ENCODE measurements at regions not wholly inside any gene's neighbourhood (a gene's known extent, or its start where the extent isn't known, plus 50 kb on each side); places are given as distances from the start of the nearest gene placed in this dataset.

GRCh38 chr11:95490625-95491024 is 259.6 kb upstream of the SESN3 start:
- no peaks in the 10 kb centered on the region for H3K79me2 ChIP-seq (ENCODE audit: low read length)
- no peaks in the 10 kb centered on the region for H3K4me1 ChIP-seq (ENCODE audit: insufficient read depth, low read length)
- H3K27ac ChIP-seq (ENCODE audit: low read length) = no peak overlapping the region
- no peaks in the 10 kb centered on the region for H3K36me3 ChIP-seq (ENCODE audit: low read depth, low read length)
- H3K27me3 ChIP-seq (ENCODE audit: low read length) = no peaks in the 10 kb centered on the region; the same call in 1 of the 2 replicates
- ATAC-seq (no peak), DNase-seq (no peak)
- intact Hi-C loops (cut with micrococcal nuclease) = no loop called here
- no peaks in the 10 kb centered on the region for H3K9me2 ChIP-seq (replicated peaks; ENCODE audit: low read length)
- H3K4me3 ChIP-seq (ENCODE audit: low read length) = no peak overlapping the region
- no peak overlapping the region for H3K9ac ChIP-seq (ENCODE audit: low read length)
- CTCF ChIA-PET = no interaction called here
- H3K9me3 ChIP-seq (ENCODE audit: low read length) = no peaks in the 10 kb centered on the region
- no peaks in the 10 kb centered on the region for H4K20me1 ChIP-seq (ENCODE audit: low read length)
- H3K4me2 ChIP-seq (ENCODE audit: low read length) = no peak overlapping the region
- H2AFZ ChIP-seq (ENCODE audit: low read length) = no peak overlapping the region
- no peaks in the 10 kb centered on the region for H3F3A ChIP-seq (ENCODE audit: low read length, unreplicated experiment)
- no TSS peak for BruUV-seq (replicated peaks)
- TF ChIP-seq EZH2phosphoT487 (IDR thresholded peaks at IDR 0.05; ENCODE audit: borderline replicate concordance, low read length) (no peak), EZH2 (IDR thresholded peaks at IDR 0.05; ENCODE audit: low read length, unreplicated experiment) (no peak)
- TF ChIP-seq, protein P1, sequence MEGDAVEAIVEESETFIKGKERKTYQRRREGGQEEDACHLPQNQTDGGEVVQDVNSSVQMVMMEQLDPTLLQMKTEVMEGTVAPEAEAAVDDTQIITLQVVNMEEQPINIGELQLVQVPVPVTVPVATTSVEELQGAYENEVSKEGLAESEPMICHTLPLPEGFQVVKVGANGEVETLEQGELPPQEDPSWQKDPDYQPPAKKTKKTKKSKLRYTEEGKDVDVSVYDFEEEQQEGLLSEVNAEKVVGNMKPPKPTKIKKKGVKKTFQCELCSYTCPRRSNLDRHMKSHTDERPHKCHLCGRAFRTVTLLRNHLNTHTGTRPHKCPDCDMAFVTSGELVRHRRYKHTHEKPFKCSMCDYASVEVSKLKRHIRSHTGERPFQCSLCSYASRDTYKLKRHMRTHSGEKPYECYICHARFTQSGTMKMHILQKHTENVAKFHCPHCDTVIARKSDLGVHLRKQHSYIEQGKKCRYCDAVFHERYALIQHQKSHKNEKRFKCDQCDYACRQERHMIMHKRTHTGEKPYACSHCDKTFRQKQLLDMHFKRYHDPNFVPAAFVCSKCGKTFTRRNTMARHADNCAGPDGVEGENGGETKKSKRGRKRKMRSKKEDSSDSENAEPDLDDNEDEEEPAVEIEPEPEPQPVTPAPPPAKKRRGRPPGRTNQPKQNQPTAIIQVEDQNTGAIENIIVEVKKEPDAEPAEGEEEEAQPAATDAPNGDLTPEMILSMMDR (conservative IDR thresholded peaks at IDR 0.05; ENCODE audit: low read depth, low read length) = no peak
- POLR2A ChIA-PET (ENCODE audit: unreplicated experiment) = no interaction called here

- no peaks in the 10 kb centered on the region for H3K79me2 ChIP-seq (ENCODE audit: low read length)
- no peaks in the 10 kb centered on the region for H3K4me1 ChIP-seq (ENCODE audit: insufficient read depth, low read length)
- H3K4me3 ChIP-seq (ENCODE audit: low read length) = no peak overlapping the region
- ATAC-seq (no peak), DNase-seq (no peak)
- intact Hi-C loops (cut with micrococcal nuclease) = no loop called here
- H3K27ac ChIP-seq (ENCODE audit: low read length) = no peak overlapping the region
- no TSS peak for BruUV-seq (replicated peaks)
- no peaks in the 10 kb centered on the region for H3K9me2 ChIP-seq (replicated peaks; ENCODE audit: low read length)
- ChIA-PET POLR2A (ENCODE audit: unreplicated experiment) (no interaction called here), CTCF (interaction anchor here (0.6 kb wide), 1 partner anchor 336 kb away, joined by 7 read pairs; no protein-coding TSS in a partner anchor)
- H3K4me2 ChIP-seq (ENCODE audit: low read length) = no peak overlapping the region
- no peaks in the 10 kb centered on the region for H3F3A ChIP-seq (ENCODE audit: low read length, unreplicated experiment)
- no peaks in the 10 kb centered on the region for H4K20me1 ChIP-seq (ENCODE audit: low read length)
- peaks cover 15% of the 10 kb centered on the region; the same call in 1 of the 2 replicates for H3K27me3 ChIP-seq (ENCODE audit: low read length)
- no peak overlapping the region for H2AFZ ChIP-seq (ENCODE audit: low read length)
- no peak overlapping the region for H3K9ac ChIP-seq (ENCODE audit: low read length)
- H3K36me3 ChIP-seq (ENCODE audit: low read depth, low read length) = no peaks in the 10 kb centered on the region
- H3K9me3 ChIP-seq (ENCODE audit: low read length) = no peaks in the 10 kb centered on the region
- TF ChIP-seq EZH2 (IDR thresholded peaks at IDR 0.05; ENCODE audit: low read length, unreplicated experiment) = no peak
- TF ChIP-seq, protein P1 (conservative IDR thresholded peaks at IDR 0.05; ENCODE audit: low read depth, low read length) = no peak
These were observed 256.9 kb upstream of the SESN3 start for GRCh38 chr11:95487938-95488337.

DNA sequence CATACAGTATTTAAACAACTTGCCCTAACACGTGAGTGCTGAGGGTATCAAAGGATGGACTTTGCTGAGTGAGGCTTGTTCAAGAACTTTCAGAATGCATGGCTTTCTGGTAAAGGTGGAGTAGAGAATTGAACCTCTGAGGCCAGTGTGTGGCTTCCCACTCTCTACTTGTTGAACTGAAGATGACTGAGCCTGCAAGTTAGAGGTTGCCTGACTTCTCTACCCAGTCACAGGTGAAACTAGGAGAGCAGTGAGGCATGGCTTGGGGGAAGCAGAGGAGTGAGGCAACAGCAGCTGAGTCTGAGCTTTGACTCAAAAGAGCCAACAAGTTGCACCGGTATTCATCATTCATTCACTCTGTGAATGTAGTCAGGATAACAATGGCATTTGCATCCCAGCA is 256.4 kb upstream of the SESN3 start:
- no peaks in the 10 kb centered on the region for H3K9me2 ChIP-seq (replicated peaks; ENCODE audit: low read length)
- H3K27me3 ChIP-seq (ENCODE audit: low read length) = peaks cover 15% of the 10 kb centered on the region; the same call in 1 of the 2 replicates
- no peaks in the 10 kb centered on the region for H3F3A ChIP-seq (ENCODE audit: low read length, unreplicated experiment)
- no peaks in the 10 kb centered on the region for H3K36me3 ChIP-seq (ENCODE audit: low read depth, low read length)
- H4K20me1 ChIP-seq (ENCODE audit: low read length) = no peaks in the 10 kb centered on the region
- H3K4me3 ChIP-seq (ENCODE audit: low read length) = no peak overlapping the region
- TF ChIP-seq, protein P1 (conservative IDR thresholded peaks at IDR 0.05; ENCODE audit: low read depth, low read length) = no peak
- TF ChIP-seq EZH2phosphoT487 (IDR thresholded peaks at IDR 0.05; ENCODE audit: borderline replicate concordance, low read length) (no peak), EZH2 (IDR thresholded peaks at IDR 0.05; ENCODE audit: low read length, unreplicated experiment) (no peak)
- ChIA-PET CTCF (interaction anchor here (0.6 kb wide), 1 partner anchor 335 kb away, joined by 7 read pairs; no protein-coding TSS in a partner anchor), POLR2A (ENCODE audit: unreplicated experiment) (no interaction called here)
- ATAC-seq = no peak
- no peak overlapping the region for H3K27ac ChIP-seq (ENCODE audit: low read length)
- no peak overlapping the region for H2AFZ ChIP-seq (ENCODE audit: low read length)
- H3K4me2 ChIP-seq (ENCODE audit: low read length) = no peak overlapping the region
- intact Hi-C loops (cut with micrococcal nuclease) = no loop called here
- no peak overlapping the region for H3K9ac ChIP-seq (ENCODE audit: low read length)
- DNase-seq = no peak
- no TSS peak for BruUV-seq (replicated peaks)
- H3K4me1 ChIP-seq (ENCODE audit: insufficient read depth, low read length) = no peaks in the 10 kb centered on the region
- no peaks in the 10 kb centered on the region for H3K9me3 ChIP-seq (ENCODE audit: low read length)
- H3K79me2 ChIP-seq (ENCODE audit: low read length) = no peaks in the 10 kb centered on the region
